DMS114 treated with DMSO at 0.1 percent for 48 hours (cell line): ENCODE measurements at regions not wholly inside any gene's neighbourhood (a gene's known extent, or its start where the extent isn't known, plus 50 kb on each side); places are given as distances from the start of the nearest gene placed in this dataset.
"Not testable (repeated sequence)": the region's sequence is repeated elsewhere in the genome, so short reads cannot be mapped to it uniquely, and the experiment has no call there.

ENCODE experiments used
- DNase-seq: peaks from one replicate; lab custom pipeline; 2025; ENCODE audit not compliant: unreplicated experiment; lab: John Stamatoyannopoulos, UW

GRCh38 chr20:12435268-12435667 lies 517.6 kb downstream of the BTBD3 start:
- no peak for DNase-seq

- no peak for DNase-seq
These were observed 536.0 kb downstream of the BTBD3 start for GRCh38 chr20:12453711-12454110.

GRCh38 chr20:12455148-12455547 lies 537.5 kb downstream of the BTBD3 start:
- DNase-seq = no peak

- DNase-seq = no peak
These were observed 540.5 kb downstream of the BTBD3 start for GRCh38 chr20:12458241-12458640.

- DNase-seq = no peak
These were observed 544.7 kb upstream of the SPTLC3 start for GRCh38 chr20:12464036-12464435.

- no peak for DNase-seq
These were observed 541.9 kb upstream of the SPTLC3 start for GRCh38 chr20:12466915-12467314.

- DNase-seq = no peak
These were observed 541.0 kb upstream of the SPTLC3 start for GRCh38 chr20:12467758-12468157.

GRCh38 chr20:12482661-12483060 lies 526.1 kb upstream of the SPTLC3 start:
- no peak for DNase-seq

- DNase-seq = no peak
These were observed 506.3 kb upstream of the SPTLC3 start for GRCh38 chr20:12502443-12502842.

- DNase-seq = no peak
These were observed 504.0 kb upstream of the SPTLC3 start for GRCh38 chr20:12504779-12505178.

GRCh38 chr20:12511499-12511898 lies 497.3 kb upstream of the SPTLC3 start:
- no peak for DNase-seq

GRCh38 chr20:12512755-12513154 lies 496.0 kb upstream of the SPTLC3 start:
- DNase-seq = no peak

GRCh38 chr20:12528104-12528503 lies 480.7 kb upstream of the SPTLC3 start:
- no peak for DNase-seq

GRCh38 chr20:12528591-12529041 lies 480.2 kb upstream of the SPTLC3 start:
- no peak for DNase-seq

GRCh38 chr20:12531626-12532025 lies 477.1 kb upstream of the SPTLC3 start:
- no peak for DNase-seq

- DNase-seq = no peak
These were observed 473.5 kb upstream of the SPTLC3 start for GRCh38 chr20:12535316-12535715.

GRCh38 chr20:12535770-12536169 lies 473.0 kb upstream of the SPTLC3 start:
- no peak for DNase-seq

- DNase-seq = no peak
These were observed 454.3 kb upstream of the SPTLC3 start for GRCh38 chr20:12554426-12554825.

- no peak for DNase-seq
These were observed 453.4 kb upstream of the SPTLC3 start for GRCh38 chr20:12555369-12555768.

GRCh38 chr20:12555849-12556248 lies 452.9 kb upstream of the SPTLC3 start:
- DNase-seq = not testable (repeated sequence)

- no peak for DNase-seq
These were observed 451.5 kb upstream of the SPTLC3 start for GRCh38 chr20:12557224-12557623.

- no peak for DNase-seq
These were observed 443.8 kb upstream of the SPTLC3 start for GRCh38 chr20:12564979-12565378.

- no peak for DNase-seq
These were observed 442.2 kb upstream of the SPTLC3 start for GRCh38 chr20:12566596-12566995.

GRCh38 chr20:12570371-12570770 lies 438.4 kb upstream of the SPTLC3 start:
- no peak for DNase-seq
